ENCODE measurements at regions not wholly inside any gene's neighbourhood (a gene's known extent, or its start where the extent isn't known, plus 50 kb on each side); places are given as distances from the start of the nearest gene placed in this dataset.
"Not testable (repeated sequence)": the region's sequence is repeated elsewhere in the genome, so short reads cannot be mapped to it uniquely, and the experiment has no call there.

- DNase-seq = no peak
- TF ChIP-seq POLR2AphosphoS5 (IDR thresholded peaks at IDR 0.05) = no peak
- TF ChIP-seq, protein P1, sequence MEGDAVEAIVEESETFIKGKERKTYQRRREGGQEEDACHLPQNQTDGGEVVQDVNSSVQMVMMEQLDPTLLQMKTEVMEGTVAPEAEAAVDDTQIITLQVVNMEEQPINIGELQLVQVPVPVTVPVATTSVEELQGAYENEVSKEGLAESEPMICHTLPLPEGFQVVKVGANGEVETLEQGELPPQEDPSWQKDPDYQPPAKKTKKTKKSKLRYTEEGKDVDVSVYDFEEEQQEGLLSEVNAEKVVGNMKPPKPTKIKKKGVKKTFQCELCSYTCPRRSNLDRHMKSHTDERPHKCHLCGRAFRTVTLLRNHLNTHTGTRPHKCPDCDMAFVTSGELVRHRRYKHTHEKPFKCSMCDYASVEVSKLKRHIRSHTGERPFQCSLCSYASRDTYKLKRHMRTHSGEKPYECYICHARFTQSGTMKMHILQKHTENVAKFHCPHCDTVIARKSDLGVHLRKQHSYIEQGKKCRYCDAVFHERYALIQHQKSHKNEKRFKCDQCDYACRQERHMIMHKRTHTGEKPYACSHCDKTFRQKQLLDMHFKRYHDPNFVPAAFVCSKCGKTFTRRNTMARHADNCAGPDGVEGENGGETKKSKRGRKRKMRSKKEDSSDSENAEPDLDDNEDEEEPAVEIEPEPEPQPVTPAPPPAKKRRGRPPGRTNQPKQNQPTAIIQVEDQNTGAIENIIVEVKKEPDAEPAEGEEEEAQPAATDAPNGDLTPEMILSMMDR (IDR thresholded peaks at IDR 0.05 in 8 of 11, conservative IDR thresholded peaks at IDR 0.05 in 3 of 11) = no peak
- no peak for TF ChIP-seq POLR2A (IDR thresholded peaks at IDR 0.05)
- H3K4me1 ChIP-seq = no peaks in the 10 kb centered on the region
- no peak overlapping the region for H3K4me3 ChIP-seq
- H3K27ac ChIP-seq = no peak overlapping the region
- peaks cover 0 to 19% (median 0%) of the 10 kb centered on the region in 7 donors for H3K27me3 ChIP-seq (replicated peaks in 1 of 7)
- intact Hi-C loops (cut with DNase I; ENCODE audit: low total_unique reads) = no loop called here
- 55 to 68% (median 63%) methylated on average over 2 of the region's 2 CpGs for WGBS, 5 donors
- no peaks in the 10 kb centered on the region for H3K9me3 ChIP-seq
- no peaks in the 10 kb centered on the region for H3K36me3 ChIP-seq
Measured at GRCh38 chr11:16596231-16596630, 142.2 kb upstream of the C11orf58 start.

DNA sequence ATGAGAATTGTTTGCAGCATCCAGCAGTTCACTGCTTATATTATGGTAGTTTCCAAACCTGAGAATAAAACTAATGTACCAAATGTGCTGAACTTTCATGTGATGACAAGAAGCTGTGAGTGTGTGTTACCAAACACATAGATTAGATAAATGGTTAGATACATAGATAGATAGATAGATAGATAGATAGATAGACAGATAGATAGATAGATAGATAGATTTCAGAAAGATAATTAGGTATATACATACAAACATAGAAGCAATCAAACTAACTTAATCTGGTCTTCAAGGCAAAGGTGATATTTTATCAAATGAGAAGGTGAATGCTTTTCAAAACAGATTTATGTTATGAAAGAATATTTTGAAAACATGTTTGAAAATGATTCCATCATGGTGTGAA is 147.3 kb upstream of the C11orf58 start:
- no peak overlapping the region for H3K27ac ChIP-seq
- no peaks in the 10 kb centered on the region for H3K4me1 ChIP-seq
- H3K27me3 ChIP-seq (replicated peaks in 1 of 7) = no peaks in the 10 kb centered on the region
- intact Hi-C loops (cut with DNase I; ENCODE audit: low total_unique reads) = no loop called here
- no peaks in the 10 kb centered on the region for H3K9me3 ChIP-seq
- no peak overlapping the region for H3K4me3 ChIP-seq
- no peak for DNase-seq
- TF ChIP-seq POLR2AphosphoS5 (IDR thresholded peaks at IDR 0.05) (no peak), POLR2A (IDR thresholded peaks at IDR 0.05) (no peak)
- TF ChIP-seq, protein P1 (IDR thresholded peaks at IDR 0.05 in 8 of 11, conservative IDR thresholded peaks at IDR 0.05 in 3 of 11) = no peak
- H3K36me3 ChIP-seq = no peaks in the 10 kb centered on the region

DNA sequence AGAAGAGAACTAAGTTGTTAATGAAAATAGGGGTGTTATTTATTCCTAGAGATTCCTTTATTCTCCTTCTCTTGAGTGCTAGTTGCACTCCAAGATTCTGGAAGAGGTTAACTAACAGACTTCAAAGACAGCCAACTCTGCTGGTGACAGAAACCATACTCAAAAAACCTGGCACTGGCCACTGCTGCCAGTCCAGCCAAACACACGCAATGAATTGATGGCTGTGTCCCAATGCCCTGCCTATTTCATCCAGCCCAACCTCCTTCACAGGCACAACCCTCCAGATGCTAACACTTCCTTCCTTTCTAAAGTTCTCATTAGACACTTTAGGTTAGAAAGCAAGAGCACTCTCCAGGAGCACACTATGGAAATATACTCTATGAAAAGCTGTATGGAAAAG is 150.8 kb upstream of the C11orf58 start:
- WGBS, 5 donors = 27 to 74% (median 50%) methylated on average over 1 of the region's 1 CpG
- DNase-seq = no peak
- no peak for TF ChIP-seq POLR2AphosphoS5 (IDR thresholded peaks at IDR 0.05)
- TF ChIP-seq, protein P1 (IDR thresholded peaks at IDR 0.05 in 8 of 11, conservative IDR thresholded peaks at IDR 0.05 in 3 of 11) = no peak
- TF ChIP-seq POLR2A (IDR thresholded peaks at IDR 0.05) = no peak
- Histone ChIP-seq H3K27ac (no peak overlapping the region), H3K4me3 (no peak overlapping the region), H3K4me1 (no peaks in the 10 kb centered on the region), H3K9me3 (no peaks in the 10 kb centered on the region), H3K27me3 (replicated peaks in 1 of 7) (no peaks in the 10 kb centered on the region), H3K36me3 (no peaks in the 10 kb centered on the region)
- intact Hi-C loops (cut with DNase I; ENCODE audit: low total_unique reads) = no loop called here

- Histone ChIP-seq H3K27me3 (replicated peaks in 1 of 7) (no peaks in the 10 kb centered on the region), H3K9me3 (peaks cover 0 to 7% (median 0%) of the 10 kb centered on the region in 8 donors), H3K36me3 (no peaks in the 10 kb centered on the region), H3K4me1 (no peaks in the 10 kb centered on the region), H3K27ac (no peak overlapping the region), H3K4me3 (no peak overlapping the region)
- WGBS, 5 donors = 69 to 79% (median 73%) methylated on average over 2 of the region's 2 CpGs
- no peak for DNase-seq
- intact Hi-C loops (cut with DNase I; ENCODE audit: low total_unique reads) = no loop called here
- no peak for TF ChIP-seq POLR2AphosphoS5 (IDR thresholded peaks at IDR 0.05)
Measured at GRCh38 chr11:16584569-16584968, 153.9 kb upstream of the C11orf58 start.

GRCh38 chr11:16581078-16581477 is 157.4 kb upstream of the C11orf58 start:
- H3K27ac ChIP-seq; H3K4me3 ChIP-seq; H3K27me3 ChIP-seq (replicated peaks in 1 of 7); intact Hi-C loops (cut with DNase I; ENCODE audit: low total_unique reads); H3K36me3 ChIP-seq; H3K9me3 ChIP-seq; DNase-seq; H3K4me1 ChIP-seq: not testable (repeated sequence)
- WGBS, 5 donors = 65 to 79% (median 77%) methylated on average over 1 of the region's 1 CpG

Data from spleen (tissue), 11 donors.